ENCODE measurements at regions not wholly inside any gene's neighbourhood (a gene's known extent, or its start where the extent isn't known, plus 50 kb on each side); places are given as distances from the start of the nearest gene placed in this dataset.

GRCh38 chr5:124566875-124567450, 179.5 kb downstream of the ZNF608 start:
- no peak for TF ChIP-seq EZH2 (IDR thresholded peaks at IDR 0.05; ENCODE audit: borderline replicate concordance, insufficient read depth, low read depth, low read length, poor library complexity, severe bottlenecking)
- TF ChIP-seq CTCF (IDR thresholded peaks at IDR 0.05), result no peak
